ENCODE measurements at regions not wholly inside any gene's neighbourhood (a gene's known extent, or its start where the extent isn't known, plus 50 kb on each side); places are given as distances from the start of the nearest gene placed in this dataset.

DNA sequence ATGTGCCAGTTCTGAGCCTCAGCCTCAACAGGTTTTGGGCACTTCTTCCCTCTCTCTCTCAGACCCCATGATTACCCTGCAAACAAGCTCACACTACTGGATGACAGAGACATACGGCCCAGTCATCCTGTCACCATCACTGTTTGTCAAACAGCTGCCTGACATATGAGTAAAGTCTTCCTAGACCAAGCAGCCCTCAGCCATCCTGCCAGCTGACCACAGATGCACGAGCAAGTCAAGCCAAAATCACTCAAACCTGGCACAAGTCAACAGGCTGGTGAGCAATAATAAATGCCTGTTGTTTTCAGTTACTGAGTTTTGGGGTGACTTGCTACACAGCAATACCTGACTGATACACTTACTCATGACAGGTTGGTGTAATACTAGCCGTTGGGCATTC, 75.5 kb upstream of the KLF7 start:
- H3K4me3 ChIP-seq (ENCODE audit: low read depth, low read length), result no peak overlapping the region
- DNase-seq (ENCODE audit: low read depth), result no peak
- TF ChIP-seq, protein P1, sequence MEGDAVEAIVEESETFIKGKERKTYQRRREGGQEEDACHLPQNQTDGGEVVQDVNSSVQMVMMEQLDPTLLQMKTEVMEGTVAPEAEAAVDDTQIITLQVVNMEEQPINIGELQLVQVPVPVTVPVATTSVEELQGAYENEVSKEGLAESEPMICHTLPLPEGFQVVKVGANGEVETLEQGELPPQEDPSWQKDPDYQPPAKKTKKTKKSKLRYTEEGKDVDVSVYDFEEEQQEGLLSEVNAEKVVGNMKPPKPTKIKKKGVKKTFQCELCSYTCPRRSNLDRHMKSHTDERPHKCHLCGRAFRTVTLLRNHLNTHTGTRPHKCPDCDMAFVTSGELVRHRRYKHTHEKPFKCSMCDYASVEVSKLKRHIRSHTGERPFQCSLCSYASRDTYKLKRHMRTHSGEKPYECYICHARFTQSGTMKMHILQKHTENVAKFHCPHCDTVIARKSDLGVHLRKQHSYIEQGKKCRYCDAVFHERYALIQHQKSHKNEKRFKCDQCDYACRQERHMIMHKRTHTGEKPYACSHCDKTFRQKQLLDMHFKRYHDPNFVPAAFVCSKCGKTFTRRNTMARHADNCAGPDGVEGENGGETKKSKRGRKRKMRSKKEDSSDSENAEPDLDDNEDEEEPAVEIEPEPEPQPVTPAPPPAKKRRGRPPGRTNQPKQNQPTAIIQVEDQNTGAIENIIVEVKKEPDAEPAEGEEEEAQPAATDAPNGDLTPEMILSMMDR (IDR thresholded peaks at IDR 0.05; ENCODE audit: control insufficient read depth, extremely low read depth, insufficient read depth), result no peak

DNA sequence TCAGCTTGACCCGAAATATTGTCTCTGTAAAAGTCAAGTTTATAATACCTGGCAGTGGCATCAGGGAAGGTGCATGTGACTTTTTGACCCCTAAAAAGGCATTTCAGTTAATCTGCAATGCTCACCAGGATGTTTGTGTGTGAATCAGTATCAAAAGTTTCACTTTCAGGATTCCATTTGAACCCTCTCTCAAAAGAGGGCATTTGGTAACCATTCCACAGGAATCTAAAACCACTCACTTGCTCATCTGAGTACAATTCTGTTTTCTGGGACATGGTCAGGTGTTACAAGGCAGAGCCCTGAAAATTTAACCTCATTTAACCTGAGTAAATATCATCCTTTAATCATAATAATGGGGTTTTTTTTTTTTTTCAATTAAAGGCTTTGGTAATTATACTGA, 77.9 kb upstream of the KLF7 start:
- TF ChIP-seq, protein P1 (IDR thresholded peaks at IDR 0.05; ENCODE audit: control insufficient read depth, extremely low read depth, insufficient read depth), result no peak
- H3K4me3 ChIP-seq (ENCODE audit: low read depth, low read length), result no peak overlapping the region
- no peak for DNase-seq (ENCODE audit: low read depth)

DNA sequence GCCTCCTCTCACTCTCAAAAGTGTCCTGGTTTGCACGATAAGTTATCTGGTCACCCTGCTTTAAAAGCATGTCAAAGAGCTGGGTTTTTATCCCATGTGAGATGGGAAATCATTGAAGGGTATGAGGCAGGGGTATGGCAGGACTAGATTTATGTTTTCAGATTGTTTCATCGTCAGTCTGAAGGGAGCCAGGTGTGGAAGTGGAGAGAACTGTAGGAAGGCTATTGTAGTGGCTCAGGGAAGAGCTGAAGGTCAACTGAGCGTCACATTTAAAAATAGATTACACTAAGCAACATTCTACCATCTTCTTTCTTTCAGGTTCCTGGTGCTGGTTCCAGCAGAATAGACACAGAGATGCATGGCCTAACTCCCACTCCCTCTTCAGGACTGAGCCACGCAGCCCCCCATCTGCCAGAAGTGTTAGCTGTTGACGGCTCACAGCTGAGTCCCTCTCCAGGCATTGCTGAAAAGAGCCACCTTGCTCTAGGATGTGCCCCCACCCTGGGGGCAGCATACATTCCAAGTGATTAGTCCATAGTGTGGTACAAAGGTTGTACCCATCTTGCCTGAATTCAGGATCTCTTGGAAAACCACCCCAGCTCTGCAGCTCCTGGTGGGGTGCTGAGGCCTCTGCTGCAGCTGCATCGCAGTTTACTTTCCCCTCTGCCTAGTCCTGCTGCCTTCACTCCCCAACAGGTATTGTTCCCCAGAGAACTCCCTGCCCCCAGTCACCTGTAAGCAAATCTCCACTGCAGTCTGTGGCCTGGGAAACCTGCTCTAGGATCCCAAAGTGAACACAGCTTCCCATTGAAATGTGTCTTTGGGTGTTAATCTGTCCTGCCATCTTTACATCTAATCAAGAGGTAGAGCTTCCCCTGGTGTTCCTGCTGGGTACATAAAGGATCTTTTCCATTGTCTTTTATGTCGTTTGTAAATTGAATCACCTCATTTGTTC, 79.5 kb upstream of the KLF7 start:
- TF ChIP-seq, protein P1 (IDR thresholded peaks at IDR 0.05; ENCODE audit: control insufficient read depth, extremely low read depth, insufficient read depth), result no peak
- DNase-seq (ENCODE audit: low read depth), result no peak
- no peak overlapping the region for H3K4me3 ChIP-seq (ENCODE audit: low read depth, low read length)

DNA sequence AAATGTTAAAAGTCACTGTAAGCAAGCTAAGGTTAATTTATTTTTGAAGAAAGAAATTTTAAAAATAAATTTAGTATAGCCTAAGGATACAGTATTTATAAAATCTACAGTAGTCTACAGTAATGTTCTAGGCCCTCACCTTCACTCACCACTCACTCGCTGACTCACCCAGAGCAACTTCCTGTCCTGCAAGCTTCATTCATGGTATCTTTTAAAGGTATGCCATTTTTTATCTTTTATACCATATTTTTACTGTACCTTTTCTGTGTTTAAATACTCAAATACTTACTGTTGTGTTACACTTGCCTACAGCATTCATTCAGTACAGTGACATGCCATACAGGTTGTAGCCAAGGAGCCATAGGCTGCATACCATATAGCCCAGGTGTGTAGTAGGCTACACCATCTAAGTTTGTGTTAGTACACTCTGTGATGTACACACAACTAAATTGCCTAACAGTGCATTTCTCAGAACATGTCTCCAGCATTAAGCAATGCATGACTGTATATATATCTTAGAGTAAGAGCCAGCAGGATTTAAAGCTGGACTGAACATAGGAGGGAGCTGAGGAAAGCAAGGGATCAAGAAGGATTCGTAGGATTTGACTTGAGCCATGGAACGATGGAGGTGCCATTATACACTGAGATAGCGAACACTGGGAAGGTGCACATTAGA, 83.1 kb upstream of the KLF7 start:
- DNase-seq (ENCODE audit: low read depth), result no peak

DNA sequence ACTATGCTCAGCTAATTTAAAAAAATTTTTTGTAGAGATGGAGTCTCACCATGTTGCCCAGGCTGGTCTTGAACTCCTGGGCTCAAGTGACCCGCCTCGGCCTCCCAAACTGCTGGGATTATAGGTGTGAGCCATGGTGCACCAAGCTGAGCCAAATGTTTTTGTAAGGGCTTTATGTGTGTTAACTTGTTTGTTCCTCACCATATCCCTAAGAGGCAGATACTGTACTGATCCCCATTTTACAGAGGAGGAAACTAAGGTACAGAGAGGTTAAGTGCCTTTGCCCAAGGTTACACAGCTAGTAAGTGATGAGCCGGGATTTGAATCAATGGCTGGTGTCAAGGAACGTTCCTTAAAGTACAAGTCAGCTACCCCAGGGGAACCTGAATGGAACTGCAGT, 85.3 kb upstream of the KLF7 start:
- H3K4me3 ChIP-seq (ENCODE audit: low read depth, low read length), result no peak overlapping the region
- TF ChIP-seq, protein P1 (IDR thresholded peaks at IDR 0.05; ENCODE audit: control insufficient read depth, extremely low read depth, insufficient read depth), result no peak
- DNase-seq (ENCODE audit: low read depth), result no peak

More for the DNA sequence above, 83.1 kb upstream of the KLF7 start:
- TF ChIP-seq, protein P1 (IDR thresholded peaks at IDR 0.05; ENCODE audit: control insufficient read depth, extremely low read depth, insufficient read depth), result no peak
- no peak overlapping the region for H3K4me3 ChIP-seq (ENCODE audit: low read depth, low read length)

DNA sequence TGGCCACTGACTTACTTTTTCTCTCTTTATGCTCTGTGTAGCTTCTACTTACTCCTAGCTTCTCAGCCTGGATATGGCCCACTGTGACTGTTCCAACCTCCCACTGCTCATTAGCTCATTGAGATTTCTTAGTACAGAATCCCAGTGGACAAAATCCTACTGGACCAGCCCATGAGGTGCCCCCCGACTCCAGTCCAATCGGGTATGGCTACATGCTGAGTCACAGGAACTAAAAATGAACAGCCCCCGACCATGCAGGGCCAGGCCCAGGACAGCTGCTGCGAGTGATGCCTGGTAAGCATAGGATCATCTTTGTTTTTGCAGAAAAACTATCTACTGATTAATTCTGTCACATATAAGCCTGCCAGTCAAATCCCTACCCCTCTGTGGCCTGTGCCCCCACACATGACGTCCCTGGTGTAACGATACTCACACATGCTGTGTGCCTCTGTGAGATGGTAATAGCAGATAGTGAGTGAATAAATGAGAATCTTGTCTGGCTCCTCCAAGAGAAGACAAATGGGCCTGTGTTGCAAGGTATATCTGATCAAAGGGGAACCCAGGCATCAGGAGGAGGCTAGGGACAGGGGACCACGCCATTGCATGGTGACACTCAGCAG, 85.9 kb upstream of the KLF7 start:
- no peak for DNase-seq (ENCODE audit: low read depth)
- no peak overlapping the region for H3K4me3 ChIP-seq (ENCODE audit: low read depth, low read length)
- TF ChIP-seq, protein P1 (IDR thresholded peaks at IDR 0.05; ENCODE audit: control insufficient read depth, extremely low read depth, insufficient read depth), result no peak
